EL (cell line): ENCODE measurements at regions not wholly inside any gene's neighbourhood (a gene's known extent, or its start where the extent isn't known, plus 50 kb on each side); places are given as distances from the start of the nearest gene placed in this dataset.
A peak's percentile ranks its signal among the peaks of the same experiment; 100 is the strongest.
"Not testable (repeated sequence)": the region's sequence is repeated elsewhere in the genome, so short reads cannot be mapped to it uniquely, and the experiment has no call there.

Source experiments
- DNase-seq: peaks from one replicate; pipeline ENCODE4 v3.0.0-alpha.2; 2016

GRCh38 chr18:10604182-10604581 lies 78.4 kb downstream of the NAPG start:
- DNase-seq: no peak

- DNase-seq: not testable (repeated sequence)
These were observed 81.1 kb downstream of the NAPG start for GRCh38 chr18:10606881-10607280.

- not testable (repeated sequence) for DNase-seq
These were observed 81.8 kb downstream of the NAPG start for GRCh38 chr18:10607332-10608248.

GRCh38 chr18:10608450-10608849 lies 82.6 kb downstream of the NAPG start:
- not testable (repeated sequence) for DNase-seq

- DNase-seq: not testable (repeated sequence)
These were observed 83.2 kb downstream of the NAPG start for GRCh38 chr18:10609046-10609445.

GRCh38 chr18:10613226-10613625 lies 87.4 kb downstream of the NAPG start:
- DNase-seq: not testable (repeated sequence)

GRCh38 chr18:10616714-10617113 lies 90.9 kb downstream of the NAPG start:
- DNase-seq: peak; percentile 45

- DNase-seq: not testable (repeated sequence)
These were observed 93.0 kb downstream of the NAPG start for GRCh38 chr18:10618797-10619196.

GRCh38 chr18:10619280-10619679 lies 93.5 kb downstream of the NAPG start:
- DNase-seq: not testable (repeated sequence)

- DNase-seq: not testable (repeated sequence)
These were observed 94.0 kb downstream of the NAPG start for GRCh38 chr18:10619833-10620232.
